HepG2 (cell line): ENCODE measurements at regions not wholly inside any gene's neighbourhood (a gene's known extent, or its start where the extent isn't known, plus 50 kb on each side); places are given as distances from the start of the nearest gene placed in this dataset.

Source experiments
- ATAC-seq: fragments of 200-7000 bp; cut with Tn5 transposase; 3 replicates; pipeline ENCODE4 v1.9.1; 2020; ENCODE audit warnings: mild to moderate bottlenecking, moderate library complexity
- BruUV-seq: library from RNA; stranded (reverse); fragments of 400-500 nt; replicated peaks from 2 replicates; lab custom pipeline; 2021; lab: Mats Ljungman, UMichigan
- CTCF ChIA-PET: fragments of 300-600 bp; formaldehyde crosslinking; extraction: SDS; loops from one replicate; lab custom pipeline; 2021; ENCODE audit warnings: low total read pairs, inconsistent platforms, low intra/inter-chr PET ratio; lab: Yijun Ruan, JAX
- POLR2A ChIA-PET: fragments of 350-600 bp; sonication (Branson Sonifier 250); formaldehyde crosslinking; loops from one replicate; lab custom pipeline; 2020; ENCODE audit warnings: antibody characterized with exemption, inconsistent platforms; lab: Yijun Ruan, JAX
- DNase-seq: peaks from one replicate; pipeline ENCODE4 v3.0.0-alpha.2; 2015; ENCODE audit warnings: low spot score
- FAIRE-seq: peaks from 3 replicates; lab custom pipeline; 2011; peaks lifted over from hg19 to GRCh38; lab: Jason Lieb, UNC
- H2AFZ ChIP-seq: one replicate; pipeline ENCODE4 v1.6.1; 2011; ENCODE audit warnings: low read length, inconsistent platforms
- H3K27ac ChIP-seq: fragments of 300-600 bp; 3 replicates; pipeline ENCODE4 v1.8.0; 2011; ENCODE audit warnings: mixed run types, mild to moderate bottlenecking, mixed read lengths, low read length, inconsistent platforms; ENCODE audit not compliant: insufficient read depth; ENCODE audit errors: extremely low read length
- H3K27me3 ChIP-seq, 2 experiments: fragments of 200-600 bp in 1 of 2; 2 replicates in 1 of 2; 3 replicates in 1 of 2; pipeline versions ENCODE4 v1.6.0 to v1.8.0; 2011; ENCODE audit warnings: low read length in 2 of 2, mild to moderate bottlenecking in 2 of 2, moderate library complexity in 2 of 2, inconsistent platforms in 1 of 2; ENCODE audit not compliant: insufficient read depth in 2 of 2, control insufficient read depth in 1 of 2
- H3K36me3 ChIP-seq, 2 experiments: fragments of 200-600 bp in 1 of 2; replicated peaks in 1 of 2; 2 replicates in 1 of 2; 3 replicates in 1 of 2; pipeline versions ENCODE4 v1.5.1 to v1.8.0; 2011; ENCODE audit warnings: low read length in 2 of 2, inconsistent platforms in 1 of 2; ENCODE audit not compliant: insufficient read depth in 2 of 2, control insufficient read depth in 1 of 2
- H3K4me1 ChIP-seq: 2 replicates; pipeline ENCODE4 v1.5.1; 2012; ENCODE audit warnings: low read length, inconsistent platforms; ENCODE audit not compliant: insufficient read depth
- H3K4me2 ChIP-seq: 2 replicates; pipeline ENCODE4 v1.6.0; 2011; ENCODE audit warnings: low read depth, low read length, inconsistent platforms
- H3K4me3 ChIP-seq, 3 experiments: fragments of 200-600 bp in 1 of 3; sonication (generic), shearing (Covaris generic) in 1 of 3; replicated peaks in 1 of 3; 2 replicates each; pipeline ENCODE4 v1.5.1; 2011 to 2016; ENCODE audit warnings: low read length in 3 of 3, inconsistent platforms in 2 of 3, low read depth in 2 of 3, mild to moderate bottlenecking in 2 of 3, control low read depth in 1 of 3, mixed read lengths in 1 of 3; ENCODE audit not compliant: insufficient read depth in 1 of 3
- H3K79me2 ChIP-seq: one replicate; pipeline ENCODE4 v1.6.1; 2011; ENCODE audit warnings: low read length, inconsistent platforms; ENCODE audit not compliant: insufficient read depth
- H3K9ac ChIP-seq: 2 replicates; pipeline ENCODE4 v1.6.0; 2011; ENCODE audit warnings: mild to moderate bottlenecking, low read depth, low read length, inconsistent platforms; ENCODE audit not compliant: insufficient read depth
- H3K9me3 ChIP-seq: 2 replicates; pipeline ENCODE4 v1.5.1; 2012; ENCODE audit warnings: mild to moderate bottlenecking, low read length
- H4K20me1 ChIP-seq: 2 replicates; pipeline ENCODE4 v1.6.0; 2011; ENCODE audit warnings: inconsistent platforms, mild to moderate bottlenecking, low read length, moderate library complexity; ENCODE audit not compliant: insufficient read depth
- CBX2 ChIP-seq, 2 experiments: fragments of 200-600 bp in 1 of 2; sonication (generic); formaldehyde crosslinking in 1 of 2; IDR thresholded peaks; 2 replicates each; pipeline versions ENCODE4 v1.7.0 to v1.8.1; 2018 to 2022; ENCODE audit warnings: low read depth in 2 of 2, low read length in 1 of 2, mild to moderate bottlenecking in 1 of 2, missing genetic modification reagents in 1 of 2
- CC2D1A ChIP-seq: sonication (generic); formaldehyde crosslinking; IDR thresholded peaks from 2 replicates; pipeline ENCODE4 v1.8.1; 2023; ENCODE audit warnings: mild to moderate bottlenecking, missing genetic modification reagents
- ELF3 ChIP-seq: IDR thresholded peaks from 2 replicates; pipeline ENCODE4 v1.6.1; 2016; ENCODE audit warnings: missing genetic modification reagents, missing compliant biosample characterization
- ETV6 ChIP-seq: sonication (generic); formaldehyde crosslinking; conservative IDR thresholded peaks from 2 replicates; pipeline ENCODE4 v1.4.0; 2020; ENCODE audit warnings: missing genetic modification reagents
- GATAD1 ChIP-seq: IDR thresholded peaks from 2 replicates; pipeline ENCODE4 v1.6.1; 2016; ENCODE audit warnings: missing genetic modification reagents, missing compliant biosample characterization
- HES4 ChIP-seq: sonication (generic); formaldehyde crosslinking; IDR thresholded peaks from 2 replicates; pipeline ENCODE4 v1.9.0; 2021; ENCODE audit warnings: mild to moderate bottlenecking, missing genetic modification reagents, borderline replicate concordance
- NCOA1 ChIP-seq: sonication (generic); formaldehyde crosslinking; IDR thresholded peaks from 2 replicates; pipeline ENCODE4 v1.9.0; 2021; ENCODE audit warnings: missing genetic modification reagents
- RARA ChIP-seq: IDR thresholded peaks from 2 replicates; pipeline ENCODE4 v1.6.1; 2016; ENCODE audit warnings: missing genetic modification reagents, missing compliant biosample characterization
- RERE ChIP-seq: IDR thresholded peaks from 2 replicates; pipeline ENCODE4 v1.6.1; 2016; ENCODE audit warnings: low read depth, missing genetic modification reagents, missing compliant biosample characterization
- SRSF4 ChIP-seq: fragments of 200-400 bp; formaldehyde crosslinking; IDR thresholded peaks from one replicate; pipeline ENCODE4 v1.6.1; 2018; ENCODE audit warnings: mild to moderate bottlenecking, low read depth, low read length, moderate library complexity; ENCODE audit not compliant: poor library complexity, severe bottlenecking
- TBX3 ChIP-seq: fragments of 450-650 bp; IDR thresholded peaks from 2 replicates; pipeline ENCODE4 v1.6.1; 2017; ENCODE audit warnings: antibody characterized with exemption, mild to moderate bottlenecking, inconsistent platforms, borderline replicate concordance
- WIZ ChIP-seq: sonication (generic); formaldehyde crosslinking; IDR thresholded peaks from 2 replicates; pipeline ENCODE4 v1.5.1; 2020; ENCODE audit warnings: mild to moderate bottlenecking, missing genetic modification reagents
- ZFP1 ChIP-seq: IDR thresholded peaks from 2 replicates; pipeline ENCODE4 v1.6.1; 2016
- ZNF275 ChIP-seq: sonication (generic); formaldehyde crosslinking; IDR thresholded peaks from 2 replicates; pipeline ENCODE4 v1.8.0; 2022; ENCODE audit warnings: missing genetic modification reagents, mild to moderate bottlenecking, inconsistent platforms, borderline replicate concordance
- ZNF414 ChIP-seq: sonication (generic); formaldehyde crosslinking; IDR thresholded peaks from 2 replicates; pipeline ENCODE4 v1.5.0; 2020; ENCODE audit warnings: missing genetic modification reagents
- ZNF430 ChIP-seq: sonication (generic); formaldehyde crosslinking; IDR thresholded peaks from 2 replicates; pipeline ENCODE4 v1.9.0; 2021; ENCODE audit warnings: mild to moderate bottlenecking, missing genetic modification reagents
- ZNF549 ChIP-seq: sonication (generic); formaldehyde crosslinking; IDR thresholded peaks from 2 replicates; pipeline ENCODE4 v1.5.0; 2020; ENCODE audit warnings: missing genetic modification reagents
- ZNF777 ChIP-seq: sonication (generic); formaldehyde crosslinking; IDR thresholded peaks from 2 replicates; pipeline ENCODE4 v1.4.0; 2020; ENCODE audit warnings: missing genetic modification reagents
- ZNF792 ChIP-seq: IDR thresholded peaks from 2 replicates; pipeline ENCODE4 v1.6.1; 2016
- whole genome bisulfite sequencing: methylation state at CpG from one replicate; pipeline ENCODE4 v1.1.6; 2017; ENCODE audit warnings: low lambda C conversion rate; 5-methylcytosine and 5-hydroxymethylcytosine counted together
- in situ Hi-C: cut with HindIII; loops from 2 replicates; pipeline ENCODE4 v1.10.0; 2017; ENCODE audit warnings: low pct_unique_long_range_greater_than_20kb; ENCODE audit not compliant: extremely low pct_ligation_motif_present
- intact Hi-C: fragments of 100-400 bp; cut with micrococcal nuclease; formaldehyde crosslinking; loops from one replicate; pipeline ENCODE4 v1.10.0; 2022; ENCODE audit not compliant: unreplicated experiment

DNA sequence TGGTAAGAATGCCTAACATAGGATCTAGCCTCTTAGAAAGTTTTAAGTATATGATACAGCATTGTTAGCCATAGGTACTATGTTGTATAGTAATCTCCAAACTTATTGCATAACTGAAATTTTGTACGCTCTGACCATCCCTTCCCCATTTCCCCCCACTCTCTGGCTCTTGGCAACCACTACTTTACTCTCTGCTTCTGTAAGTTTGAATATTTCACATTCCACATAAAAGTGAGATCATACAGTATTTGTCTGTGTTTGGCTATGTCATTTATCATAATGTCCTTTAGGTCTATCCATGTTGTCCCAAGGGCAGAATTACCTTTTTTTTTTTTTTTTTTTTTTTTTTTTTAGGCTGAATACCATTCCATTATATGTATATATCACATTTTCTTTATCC lies 396.9 kb downstream of the DLEU7 start (continued):
- TF ChIP-seq ELF3 (no peak), ZNF430 (CRISPR knock-in tag) (no peak), ZNF414 (CRISPR knock-in tag) (no peak), ZNF792 (CRISPR knock-in tag) (no peak)

DNA sequence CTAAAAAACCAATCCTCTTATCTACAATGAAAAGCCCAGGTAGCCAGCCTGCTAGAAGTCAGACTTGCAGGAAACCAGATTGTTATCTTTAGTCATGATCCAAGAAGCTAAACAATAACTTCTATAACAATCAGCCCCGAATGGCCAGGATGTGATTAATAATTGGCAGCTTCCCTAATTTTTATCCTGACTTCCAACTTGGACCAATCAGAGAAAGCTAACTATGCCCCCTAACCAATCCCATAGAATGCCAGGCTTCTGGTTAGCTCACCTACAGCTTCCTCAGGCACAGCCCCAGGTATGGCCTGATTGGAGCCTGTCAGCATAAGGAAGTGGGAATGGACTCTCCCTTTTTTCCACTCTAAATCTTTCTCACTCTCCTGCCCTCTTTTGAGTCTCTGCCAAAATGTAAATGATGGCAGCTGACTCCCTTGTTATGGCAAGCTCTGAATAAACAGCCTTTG lies 394.9 kb downstream of the DLEU7 start:
- H3K4me2 ChIP-seq: no peak overlapping the region
- ATAC-seq: no peak
- no peaks in the 10 kb centered on the region for H3K9me3 ChIP-seq
- POLR2A ChIA-PET: no interaction called here
- no peaks in the 10 kb centered on the region for H3K79me2 ChIP-seq
- no peak overlapping the region for H3K27ac ChIP-seq
- no peak for DNase-seq
- WGBS: 100% methylated on average over 1 of the region's 1 CpG
- no peaks in the 10 kb centered on the region for H3K27me3 ChIP-seq
- peaks cover 2 to 3% of the 10 kb centered on the region in 2 experiments; a peak in 2 of 5 replicates for H3K36me3 ChIP-seq
- H3K4me3 ChIP-seq: no peak overlapping the region
- in situ Hi-C loops (no loop called here), intact Hi-C loops (no loop called here)
- FAIRE-seq: no peak
- no peaks in the 10 kb centered on the region for H4K20me1 ChIP-seq
- no peak overlapping the region for H2AFZ ChIP-seq
- CTCF ChIA-PET: no interaction called here
- BruUV-seq: no TSS peak
- no peak overlapping the region for H3K9ac ChIP-seq
- no peaks in the 10 kb centered on the region for H3K4me1 ChIP-seq
- TF ChIP-seq HES4 (CRISPR knock-in tag) (no peak), ETV6 (CRISPR knock-in tag) (no peak), ZFP1 (CRISPR knock-in tag) (no peak), ZNF549 (CRISPR knock-in tag) (no peak), CC2D1A (CRISPR knock-in tag) (no peak), TBX3 (no peak), RARA (CRISPR knock-in tag) (no peak), ZNF275 (CRISPR knock-in tag) (no peak), CBX2 (IDR thresholded peaks at IDR 0.05; ENCODE audit: low read depth, low read length) (no peak), CBX2 (CRISPR knock-in tag; IDR thresholded peaks at IDR 0.05; ENCODE audit: low read depth) (no peak), GATAD1 (CRISPR knock-in tag) (no peak), SRSF4 (no peak), RERE (CRISPR knock-in tag) (no peak), WIZ (no peak), ZNF777 (CRISPR knock-in tag) (no peak), NCOA1 (CRISPR knock-in tag) (no peak)
